CD4-positive, alpha-beta T cell treated with Interleukin-12 subunit alpha and Interleukin-12 subunit beta, for 1 hour (primary cell): ENCODE measurements at regions not wholly inside any gene's neighbourhood (a gene's known extent, or its start where the extent isn't known, plus 50 kb on each side); places are given as distances from the start of the nearest gene placed in this dataset.

Experiments used
- DNase-seq: peaks from one replicate; pipeline ENCODE4 v3.0.0-alpha.2; 2020

DNA sequence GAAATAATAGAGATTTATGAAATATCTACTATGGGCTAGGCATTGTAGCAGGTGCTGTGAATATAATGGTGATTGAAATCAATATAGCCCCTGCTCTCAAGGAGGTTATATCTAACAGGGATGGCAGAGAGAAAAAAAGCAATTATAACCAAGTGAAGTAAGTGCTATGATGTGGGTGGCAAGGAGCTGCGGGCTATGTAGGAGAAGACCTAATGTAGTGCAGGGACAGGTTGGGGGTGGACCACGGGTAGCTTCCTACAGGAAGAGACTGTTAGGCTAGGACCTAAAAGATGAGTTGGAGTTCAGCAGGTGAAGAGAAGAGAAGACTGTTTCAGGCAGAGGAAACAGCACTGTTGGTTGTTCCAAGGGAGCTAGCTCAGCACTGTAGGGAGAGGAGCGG, 311.0 kb downstream of the KCNRG start:
- DNase-seq, result no peak

DNA sequence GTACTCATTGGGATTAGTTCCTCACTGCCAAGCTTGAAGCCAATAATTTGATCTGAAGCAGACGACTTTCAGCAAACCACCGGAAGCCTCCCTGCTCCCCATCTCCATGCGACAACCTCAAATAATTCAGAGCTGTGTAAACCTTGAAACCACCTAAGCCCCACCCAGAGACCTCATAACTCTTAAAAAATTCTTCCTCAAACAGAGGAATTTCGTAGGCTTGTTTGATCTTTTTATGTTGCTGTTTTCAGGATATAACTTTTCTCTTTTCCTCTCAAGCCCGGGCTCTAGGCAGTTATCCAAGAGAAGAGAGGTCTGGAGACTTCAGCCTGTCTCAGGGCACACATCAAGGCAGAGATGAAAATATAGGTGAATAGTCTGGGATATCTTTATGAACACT, 311.6 kb downstream of the KCNRG start:
- DNase-seq, result no peak

DNA sequence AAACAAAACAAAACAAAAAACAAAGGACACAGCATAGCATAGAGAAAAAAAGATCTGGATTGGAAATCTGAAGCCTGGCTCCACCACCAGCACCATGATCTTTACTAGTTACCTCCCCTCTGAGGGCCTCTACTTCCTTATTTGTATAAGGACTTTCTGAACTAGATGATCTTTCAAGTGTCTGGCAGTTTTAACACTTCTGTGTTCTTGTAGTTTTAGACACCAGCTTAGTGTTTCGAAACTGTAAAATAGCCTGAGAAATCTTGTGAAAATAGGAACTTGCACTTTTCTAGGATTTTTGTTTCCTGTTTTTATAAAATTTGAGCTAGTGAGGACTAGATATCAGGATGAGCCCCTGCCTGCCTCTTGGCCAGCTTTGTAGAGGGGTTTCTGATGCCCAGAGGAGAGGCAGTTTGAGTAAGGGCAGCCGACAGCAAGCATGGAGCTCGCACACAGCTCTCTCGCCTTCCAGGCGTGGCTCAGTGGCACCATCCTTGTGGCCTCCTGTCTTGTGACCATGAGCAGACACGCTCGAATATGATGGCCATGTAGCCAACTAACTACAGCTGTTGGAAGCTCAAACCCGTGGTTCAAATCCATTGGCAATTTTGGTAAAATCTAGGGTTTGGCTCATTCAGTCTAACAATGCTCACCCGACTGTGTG, 319.0 kb downstream of the KCNRG start:
- DNase-seq, result no peak

DNA sequence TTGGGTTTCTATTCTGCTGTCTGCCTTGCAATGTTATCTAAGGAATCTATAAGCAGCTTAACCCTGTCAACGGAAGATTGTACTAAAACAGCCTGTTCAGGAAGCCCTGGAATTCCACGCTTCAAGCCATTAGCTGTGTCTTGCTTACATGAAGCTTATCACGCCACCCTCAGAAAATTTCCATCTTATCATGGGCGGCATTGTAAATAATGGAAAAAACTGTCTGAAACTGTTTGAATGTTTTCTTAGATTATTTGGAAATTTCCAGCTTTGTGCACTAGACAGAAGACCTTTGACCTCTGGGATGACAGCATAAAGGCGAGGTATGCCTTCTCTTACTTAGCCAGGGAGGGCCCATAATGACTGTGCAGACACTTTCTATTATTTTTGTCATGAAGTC, 319.7 kb downstream of the KCNRG start:
- DNase-seq, result no peak

DNA sequence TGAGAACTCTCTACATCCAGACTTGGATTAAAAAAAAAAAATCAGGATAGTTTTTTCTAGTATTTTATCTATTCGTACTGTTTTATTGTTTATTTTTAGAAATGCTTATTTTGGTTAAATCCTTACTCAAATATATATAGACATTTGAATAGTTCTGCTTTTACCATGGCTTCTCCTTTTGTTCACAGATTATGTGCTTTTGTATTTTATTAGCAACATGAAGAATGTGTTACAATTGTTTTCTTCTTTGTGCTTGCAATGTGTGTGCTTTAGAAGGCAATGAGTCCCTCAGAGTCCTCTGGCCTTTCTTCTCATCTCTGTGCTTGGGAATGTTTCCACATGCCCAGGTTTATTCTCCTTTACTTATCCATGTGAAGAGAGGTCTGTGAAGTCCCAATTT, 324.0 kb downstream of the KCNRG start:
- DNase-seq, result no peak

DNA sequence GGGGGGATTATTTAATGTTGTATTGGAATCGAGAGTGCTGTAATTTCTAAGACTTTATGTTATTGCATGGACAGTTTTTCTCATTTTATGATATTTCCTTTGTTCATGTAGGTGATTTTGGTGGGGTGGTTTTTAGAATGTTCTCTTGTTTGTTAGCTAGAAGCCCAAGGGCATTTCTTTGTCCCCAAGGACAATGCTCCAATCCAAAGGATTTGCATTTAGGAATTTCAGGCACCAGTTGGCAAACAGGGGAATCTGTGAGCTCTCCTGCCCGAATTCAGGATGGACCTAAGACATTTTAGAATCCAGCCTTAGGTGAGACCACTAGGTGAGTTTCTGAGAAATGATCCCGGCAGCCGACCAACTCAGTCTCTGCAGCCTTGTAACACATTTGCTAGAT, 324.9 kb downstream of the KCNRG start:
- no peak for DNase-seq

DNA sequence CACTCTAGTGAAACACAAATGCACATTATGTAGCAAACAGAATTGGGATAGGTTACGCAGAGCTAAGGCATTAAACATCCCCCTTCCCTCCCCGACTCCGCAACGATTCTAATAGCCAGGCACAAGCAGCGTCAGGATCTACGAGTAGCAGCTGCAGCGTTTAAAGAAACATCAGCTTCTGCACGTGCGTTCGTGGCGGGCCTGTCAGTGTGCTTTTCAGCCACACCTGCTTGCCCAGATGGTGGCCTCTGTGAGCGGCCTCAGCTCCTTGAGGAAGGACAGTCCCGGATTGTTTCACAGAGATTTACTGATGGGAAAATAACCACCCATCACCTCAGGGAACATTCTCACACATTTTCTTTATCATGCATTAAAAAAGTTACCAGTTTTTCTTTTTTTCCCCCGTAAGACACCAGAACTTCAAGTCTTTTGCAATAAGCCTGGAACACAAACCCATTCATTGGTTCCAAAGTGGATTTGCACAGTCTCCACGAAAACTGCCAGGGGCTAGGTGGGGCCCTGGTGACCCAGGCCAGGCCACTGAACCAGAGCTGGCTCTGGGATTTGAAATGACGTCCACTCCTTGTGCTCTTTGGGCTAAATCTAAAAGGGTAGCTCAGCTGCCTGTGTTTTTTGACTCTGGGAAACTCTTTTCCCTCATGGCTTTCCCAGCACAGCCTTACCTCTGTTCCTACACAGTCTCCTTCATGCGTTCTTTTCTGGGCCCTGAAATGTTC, 325.5 kb downstream of the KCNRG start:
- DNase-seq, result no peak

DNA sequence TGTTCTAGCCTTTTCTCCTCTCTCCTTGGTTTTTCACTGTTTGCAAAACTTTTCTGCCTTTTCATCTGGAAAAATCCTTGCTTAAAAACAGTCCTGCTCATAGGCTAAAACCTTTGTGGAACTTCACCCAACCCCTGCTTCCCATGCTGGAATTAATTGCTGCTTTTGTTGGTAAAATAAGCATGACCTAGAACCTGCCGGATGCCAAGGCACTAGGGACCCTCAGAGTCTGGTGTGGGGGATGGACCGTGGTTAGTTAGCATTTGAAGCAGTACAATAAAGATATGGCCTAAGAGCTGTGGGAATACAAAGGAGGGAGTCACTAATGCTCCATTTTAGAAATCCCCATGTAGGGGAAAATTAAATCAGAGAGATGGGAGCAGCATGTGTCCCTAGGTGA, 326.3 kb downstream of the KCNRG start:
- no peak for DNase-seq

DNA sequence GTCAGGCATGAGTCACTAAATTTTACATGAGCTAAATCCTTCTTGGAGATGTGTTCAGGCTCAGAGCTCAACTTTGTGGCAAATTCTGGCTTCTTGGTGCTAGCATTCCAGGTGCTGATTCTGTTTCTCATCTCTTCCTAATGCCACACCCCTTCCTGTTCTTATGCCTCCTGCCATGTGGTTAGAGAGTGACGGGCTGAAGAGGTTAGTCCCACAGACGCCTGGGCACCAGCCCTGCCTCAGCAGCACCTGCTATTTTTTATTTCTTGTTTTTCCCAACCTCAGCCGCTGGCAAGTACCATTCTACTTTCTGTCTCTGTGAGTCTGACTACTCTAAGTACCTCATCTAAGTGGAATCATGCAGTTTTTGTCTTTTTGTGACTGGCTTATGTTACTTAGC, 329.5 kb downstream of the KCNRG start:
- no peak for DNase-seq

DNA sequence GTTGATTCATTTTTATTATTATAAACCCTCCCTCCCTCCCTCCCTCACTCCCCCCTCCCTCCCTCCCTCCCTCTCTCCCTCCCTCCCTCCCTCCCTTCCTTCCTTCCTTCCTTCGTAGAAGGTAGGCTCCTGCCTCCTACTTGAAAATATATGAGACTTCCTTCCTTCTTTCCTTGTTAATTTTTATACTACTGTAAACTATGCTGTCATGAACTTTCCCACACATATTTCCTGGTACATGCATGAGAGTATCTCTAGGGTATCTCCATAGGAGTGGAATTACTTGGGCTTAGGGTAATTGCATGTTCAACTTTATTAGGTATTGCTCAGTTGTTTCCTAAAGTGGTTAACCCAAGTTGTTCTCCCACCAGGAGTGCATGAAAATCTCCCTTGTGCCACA, 330.6 kb downstream of the KCNRG start:
- no peak for DNase-seq

DNA sequence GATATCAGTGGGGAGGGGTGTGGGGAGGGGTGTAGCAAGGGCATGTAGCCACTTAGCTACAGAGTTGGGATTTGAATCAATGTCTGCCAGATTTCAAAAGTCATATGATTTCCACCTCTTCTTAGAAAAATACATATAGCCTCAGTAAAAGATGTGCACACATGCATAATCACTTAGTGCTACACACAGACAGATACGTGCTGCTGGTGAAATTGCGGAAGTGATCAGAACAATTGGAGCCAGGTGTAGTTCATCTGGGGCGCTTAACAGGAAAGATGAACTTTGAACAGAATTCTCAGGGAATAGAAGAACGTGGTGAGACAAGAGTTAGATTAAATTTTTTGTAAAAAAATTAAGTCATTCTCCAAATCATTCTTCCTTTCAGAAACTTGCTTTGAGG, 333.1 kb downstream of the KCNRG start:
- DNase-seq, result no peak

DNA sequence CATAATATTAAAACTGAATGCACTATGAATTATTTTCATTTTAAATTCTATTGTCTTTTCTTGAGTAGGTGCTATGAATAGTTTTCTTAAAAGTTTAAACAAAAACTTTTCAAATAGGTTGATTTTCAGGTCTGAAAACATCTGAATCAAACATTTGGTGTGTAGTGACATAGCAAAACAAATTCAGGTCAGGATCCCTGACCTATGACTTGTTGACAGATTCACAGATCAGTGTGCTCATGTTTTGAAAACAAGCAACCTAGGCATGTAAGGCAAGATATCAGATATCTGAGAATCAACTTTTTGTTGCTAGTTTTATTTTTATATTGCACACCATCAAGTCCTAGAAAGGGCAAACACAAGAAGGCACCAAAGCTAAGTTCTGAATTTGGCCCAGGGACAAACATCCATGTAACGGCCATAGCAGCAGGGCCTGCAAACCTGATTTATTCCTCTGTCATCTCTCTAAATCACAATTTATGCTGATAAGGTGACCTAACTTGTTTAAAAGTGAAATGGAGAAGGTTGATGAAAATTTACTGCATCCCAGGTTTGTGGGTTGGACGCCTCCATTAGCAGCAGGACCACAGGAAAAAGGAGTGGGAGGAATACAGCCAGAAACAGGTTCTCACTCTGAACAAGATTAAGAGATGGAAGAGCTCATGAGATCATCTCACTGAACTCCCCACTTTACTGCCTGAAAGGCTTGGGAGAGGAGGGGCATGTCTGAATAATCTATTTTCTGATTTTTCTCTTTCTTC, 337.7 kb downstream of the KCNRG start:
- DNase-seq, result no peak

DNA sequence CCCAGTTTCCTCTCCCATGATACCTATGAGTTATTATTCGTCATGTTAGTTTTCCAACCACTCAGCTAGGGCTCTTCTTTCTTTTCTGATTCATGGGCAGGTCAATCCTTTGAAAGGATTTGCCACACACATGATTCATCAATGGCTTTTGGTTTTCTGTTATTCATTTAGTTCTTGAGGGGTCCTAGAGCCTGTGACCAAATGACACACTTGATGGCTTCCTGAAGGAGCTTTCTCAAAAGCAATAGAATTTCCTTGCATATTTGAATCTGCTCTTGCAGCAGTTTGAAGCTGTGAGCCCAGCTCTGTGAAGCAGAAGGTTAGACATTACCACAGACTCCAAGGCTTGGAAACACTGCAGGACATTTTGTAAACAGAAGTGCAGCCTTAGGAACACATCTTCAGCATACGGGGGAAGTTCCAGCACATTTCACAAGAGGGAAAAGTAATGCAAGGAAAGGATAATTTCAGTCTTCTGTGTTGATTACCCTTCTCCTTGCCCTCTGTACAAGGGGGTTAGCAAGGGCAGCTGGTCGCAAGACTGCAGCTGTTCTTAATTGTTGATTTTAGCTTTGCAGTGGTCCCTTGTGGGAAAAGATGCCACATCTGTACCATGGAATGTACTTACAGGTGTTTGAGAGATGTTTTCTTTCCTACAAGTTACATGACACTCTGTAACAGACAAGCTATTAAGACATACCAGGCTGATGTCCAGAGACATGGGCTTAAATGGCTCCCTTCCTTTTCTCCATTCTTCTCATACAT, 338.6 kb downstream of the KCNRG start:
- no peak for DNase-seq

DNA sequence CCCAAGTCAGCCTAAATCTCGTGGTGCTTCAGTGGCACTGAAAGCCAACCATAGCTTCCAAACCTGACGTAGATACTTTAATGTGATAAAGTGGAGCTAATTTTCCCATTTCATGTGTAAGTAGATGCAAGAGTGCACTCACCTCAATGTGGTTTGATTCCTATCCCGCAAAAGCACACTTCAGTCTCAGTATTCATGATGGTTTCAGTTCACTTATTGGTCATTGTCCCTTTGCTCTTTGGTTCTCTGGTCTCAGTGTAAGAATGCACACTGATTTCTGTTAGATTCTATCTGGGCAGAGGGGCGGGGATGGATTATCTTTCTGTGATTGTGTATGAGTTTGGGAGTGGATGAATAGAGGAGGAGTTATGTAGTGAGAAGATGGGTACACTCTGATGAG, 340.6 kb downstream of the KCNRG start:
- DNase-seq, result no peak

DNA sequence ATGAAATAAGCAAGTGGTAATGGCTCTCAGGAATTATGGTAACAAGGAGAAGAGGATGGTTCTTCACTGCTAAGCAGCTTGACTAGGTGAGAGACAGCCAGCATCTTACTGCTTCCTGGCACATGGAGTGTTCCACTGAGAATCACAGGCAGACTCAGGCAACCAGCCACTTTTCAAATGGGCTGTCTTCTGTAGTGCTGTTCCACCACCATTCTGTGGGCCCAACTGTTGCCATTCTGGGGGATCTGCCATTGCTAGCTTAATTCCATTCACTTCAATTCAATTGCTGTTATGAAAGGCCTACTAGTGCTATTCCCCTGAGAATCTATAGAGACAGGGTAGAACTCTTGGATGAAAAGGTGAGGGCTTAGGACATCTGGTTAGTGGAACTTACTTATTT, 341.9 kb downstream of the KCNRG start:
- no peak for DNase-seq

DNA sequence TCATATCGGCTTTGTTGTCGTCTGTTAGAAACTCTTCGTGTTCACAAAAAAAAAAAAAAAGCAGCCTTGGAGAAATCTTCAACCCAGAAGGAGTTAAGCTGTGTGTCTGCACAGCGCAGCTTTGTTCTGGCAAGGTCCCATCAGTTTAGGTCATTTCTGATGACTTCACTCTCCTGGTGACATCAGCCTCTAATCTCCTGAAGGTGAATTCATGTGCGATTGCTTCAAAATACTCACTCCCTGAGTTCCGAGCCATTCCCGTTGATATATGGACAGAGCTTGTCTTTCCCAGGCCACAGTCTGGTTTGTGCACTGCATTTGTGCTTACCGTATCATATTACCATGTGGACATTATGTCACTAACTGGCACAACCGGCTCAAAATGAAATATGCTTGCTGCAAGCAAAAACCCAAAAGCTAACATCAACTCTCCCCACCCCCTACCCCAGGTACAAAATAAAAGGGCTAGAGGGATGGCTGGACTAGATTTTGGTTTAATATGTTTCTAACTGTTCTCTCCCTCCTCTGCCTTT, 342.4 kb downstream of the KCNRG start:
- no peak for DNase-seq

DNA sequence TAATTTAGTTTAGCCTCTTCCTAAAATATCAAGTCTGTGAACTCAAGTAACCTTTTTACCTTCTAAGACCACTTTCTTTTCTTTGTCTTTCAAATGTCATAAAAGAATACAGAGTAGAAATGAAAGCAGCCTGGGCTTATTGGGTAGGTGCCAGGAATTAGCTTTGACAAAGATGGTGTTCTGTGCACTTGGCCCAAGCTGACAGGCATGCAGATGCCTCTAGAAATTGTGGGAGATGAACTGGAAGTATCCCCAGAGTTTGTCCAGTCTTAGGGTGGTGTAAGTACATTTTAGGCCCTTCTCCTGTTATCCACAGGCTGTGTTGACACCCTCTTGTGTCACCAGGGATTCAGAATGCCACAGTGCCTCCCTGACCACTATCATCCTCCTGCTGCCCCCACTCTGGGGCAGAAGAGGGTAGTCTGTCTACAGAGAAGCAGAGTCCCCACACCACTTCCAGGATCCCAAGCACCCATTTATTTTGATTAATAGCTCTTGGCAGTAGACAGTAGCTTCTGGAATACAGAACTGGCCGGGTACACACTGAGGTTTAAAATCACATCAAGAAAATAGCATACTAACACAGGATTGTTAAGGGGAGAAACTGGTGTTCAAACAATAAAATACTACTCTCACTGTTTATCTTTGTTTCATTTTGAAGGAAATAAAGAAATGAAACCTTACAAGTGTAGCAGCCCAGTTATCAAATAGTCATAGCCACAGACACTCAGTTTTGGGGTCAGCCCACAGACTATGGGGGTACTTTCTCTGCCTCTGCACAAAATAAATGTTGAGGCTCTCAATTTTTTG, 343.2 kb downstream of the KCNRG start:
- no peak for DNase-seq

DNA sequence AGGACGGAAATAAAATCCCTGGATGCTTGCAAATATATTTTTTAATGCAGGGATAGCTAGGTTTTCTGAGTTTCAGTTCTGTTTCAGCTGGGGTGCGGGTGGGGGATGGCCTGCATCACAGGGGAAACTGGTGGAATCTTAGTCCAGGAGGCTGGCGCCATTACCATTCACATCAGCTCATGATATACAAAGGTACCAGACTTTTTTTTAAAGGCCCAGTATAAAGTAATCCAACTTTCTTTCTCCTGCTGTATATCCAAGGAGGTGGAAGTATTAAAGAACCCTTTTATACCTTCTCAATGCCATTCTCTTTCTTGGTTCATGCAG, 343.8 kb downstream of the KCNRG start:
- DNase-seq, result no peak

DNA sequence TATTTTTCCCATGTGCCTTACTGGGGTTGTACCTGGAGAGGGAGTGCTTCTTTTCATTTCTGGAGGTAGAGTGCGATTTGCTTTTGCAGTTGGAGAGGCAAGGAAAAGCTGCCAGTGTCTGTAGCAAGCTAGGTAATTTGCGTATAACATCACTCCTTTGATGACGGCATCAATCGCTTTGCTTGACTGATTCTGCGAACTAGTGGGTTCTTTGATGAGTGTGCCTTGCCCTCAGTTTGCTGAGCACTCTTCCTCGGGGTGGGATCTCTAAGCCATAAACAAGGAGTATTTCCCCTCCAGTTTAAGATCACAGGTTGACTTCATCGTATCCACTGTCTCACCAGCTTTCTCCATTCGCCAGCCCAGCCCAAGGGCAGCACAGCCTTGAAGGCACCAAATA, 344.5 kb downstream of the KCNRG start:
- no peak for DNase-seq

DNA sequence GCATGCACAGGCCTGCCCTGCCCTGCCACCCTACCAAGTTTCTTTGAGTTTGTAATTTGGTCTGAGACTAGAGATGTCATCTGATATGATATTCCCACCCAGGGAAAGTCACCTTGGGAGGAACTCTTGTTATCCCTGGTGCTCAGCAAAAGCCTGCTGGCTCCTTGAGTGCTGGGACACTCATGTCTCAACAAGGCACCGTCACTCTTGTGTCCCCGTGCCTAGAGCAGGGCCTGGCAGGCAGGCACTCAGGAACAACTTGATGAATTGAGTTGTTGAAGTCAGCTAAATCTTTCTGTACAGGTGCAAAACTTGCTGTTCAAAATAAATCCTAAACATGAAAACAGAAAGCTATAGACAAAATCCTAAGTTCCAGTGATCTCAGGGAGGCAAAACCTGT, 345.4 kb downstream of the KCNRG start:
- DNase-seq, result no peak

DNA sequence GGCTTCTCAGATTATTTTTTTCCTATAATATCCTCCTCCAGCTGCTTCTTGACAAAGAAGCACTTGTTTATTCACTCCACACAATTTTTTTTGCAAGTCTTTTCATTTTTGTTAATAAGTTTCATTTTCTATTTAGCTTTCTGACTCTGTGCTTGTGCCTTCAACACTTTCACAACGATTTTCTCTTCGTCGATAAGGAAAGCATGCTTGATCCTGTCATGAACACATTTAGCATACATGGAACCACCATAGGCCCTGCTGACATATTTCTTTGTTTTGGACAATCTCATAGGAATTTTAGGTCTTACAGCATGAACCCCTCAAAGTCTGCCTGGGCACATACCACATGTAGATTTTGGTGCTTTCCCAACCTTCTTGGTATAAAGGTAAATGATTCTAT, 346.0 kb downstream of the KCNRG start:
- DNase-seq, result no peak
